HG02970 (cell line): ENCODE measurements at regions not wholly inside any gene's neighbourhood (a gene's known extent, or its start where the extent isn't known, plus 50 kb on each side); places are given as distances from the start of the nearest gene placed in this dataset.

Experiments used
- ATAC-seq: cut with Tn5 transposase; IDR thresholded peaks from one replicate; pipeline ENCODE4 v1.9.1; 2021; ENCODE audit warnings: mild to moderate bottlenecking, moderate library complexity, moderate number of reproducible peaks; ENCODE audit not compliant: unreplicated experiment, low FRiP score

DNA sequence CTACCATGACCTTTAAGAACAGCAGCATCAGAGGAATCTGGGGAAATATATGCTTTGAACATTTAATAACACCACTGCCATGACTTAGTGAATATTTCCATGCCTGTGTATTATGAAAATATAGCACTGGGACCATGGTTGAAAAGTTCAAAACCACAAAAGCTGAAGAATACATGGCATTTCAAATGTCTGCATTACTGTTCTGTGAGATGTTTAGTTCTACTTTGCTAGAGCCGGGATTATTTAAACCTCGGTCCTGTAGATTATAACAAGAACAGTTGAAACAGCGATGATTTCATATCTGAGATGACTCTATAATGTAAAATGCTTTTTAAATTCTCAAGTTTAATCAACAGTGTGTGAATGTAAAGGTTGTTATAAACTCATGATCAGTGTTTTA is 126.7 kb upstream of the AGA start:
- ATAC-seq = no peak

DNA sequence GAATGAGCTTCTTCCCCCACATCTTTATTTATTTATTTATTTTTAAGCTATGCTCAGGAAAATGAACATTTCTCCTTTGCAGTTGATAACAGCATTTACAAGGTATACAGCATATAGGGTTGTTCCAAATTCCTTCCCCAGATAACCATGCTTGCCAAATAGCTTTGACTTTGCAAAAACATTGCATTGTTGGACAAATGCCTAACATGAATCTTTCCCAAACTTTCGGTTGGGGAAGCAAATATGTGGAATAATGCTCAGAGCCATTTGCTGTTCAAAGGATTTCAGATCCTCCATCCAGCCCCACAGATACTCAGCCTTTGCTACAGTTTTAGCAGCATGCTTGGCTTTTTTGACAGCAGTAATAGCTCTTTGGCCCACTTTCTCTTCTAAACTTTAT is 127.2 kb upstream of the AGA start:
- ATAC-seq = no peak

DNA sequence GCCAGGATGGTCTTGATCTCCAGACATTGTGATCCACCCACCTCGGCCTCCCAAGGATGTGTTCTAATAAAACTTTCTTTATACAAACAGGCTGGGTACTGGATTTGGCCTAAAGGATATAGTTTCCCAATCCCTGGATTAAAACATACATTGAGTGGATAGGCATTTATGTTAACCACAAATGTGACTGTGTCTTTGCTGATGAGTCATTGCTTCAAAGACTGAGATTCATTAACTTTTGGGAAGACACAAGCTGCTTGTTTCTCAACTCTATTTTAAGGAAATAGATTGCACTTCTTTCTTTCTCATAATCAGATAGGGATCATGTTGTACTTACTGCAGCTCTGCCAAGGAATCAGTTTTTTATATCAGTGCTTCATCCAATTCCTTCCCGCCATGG is 131.3 kb upstream of the AGA start:
- no peak for ATAC-seq

DNA sequence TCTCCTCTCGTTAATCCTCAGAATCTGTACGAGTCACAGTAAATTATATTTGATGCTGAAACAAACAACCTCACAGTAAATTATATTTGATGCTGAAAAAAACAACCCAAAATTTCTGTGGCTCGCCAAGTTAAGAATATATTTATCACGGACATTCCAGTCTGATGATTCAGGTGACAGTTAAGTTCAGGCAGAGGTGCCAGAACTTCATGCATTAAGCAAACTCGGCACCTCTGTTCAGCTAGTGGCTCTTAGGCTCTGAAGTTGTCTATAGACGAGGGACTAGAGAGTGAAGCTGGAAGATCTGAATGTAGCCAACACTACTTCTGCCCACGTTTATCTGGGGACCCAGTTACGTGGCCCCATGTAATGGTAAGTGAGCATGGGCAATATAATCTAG is 132.2 kb upstream of the AGA start:
- no peak for ATAC-seq

DNA sequence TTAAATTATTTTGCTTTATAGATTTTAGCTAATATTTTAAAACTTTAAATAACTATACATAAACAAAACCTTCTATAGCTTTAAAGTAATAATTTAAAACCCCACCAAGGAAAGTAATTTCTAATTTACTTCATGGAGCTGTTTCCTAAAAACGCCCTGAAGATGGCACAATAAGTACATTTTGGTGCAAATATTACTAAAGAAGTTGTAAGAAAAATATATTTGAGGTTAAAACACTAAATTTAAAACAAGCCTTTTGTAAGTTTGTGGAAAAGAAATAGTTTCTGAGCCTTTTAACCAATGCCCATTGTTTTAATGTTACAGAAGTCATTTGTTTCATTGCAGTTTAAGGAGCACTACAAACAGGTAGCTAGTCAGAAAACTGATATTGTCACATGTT is 137.4 kb upstream of the AGA start:
- no peak for ATAC-seq

DNA sequence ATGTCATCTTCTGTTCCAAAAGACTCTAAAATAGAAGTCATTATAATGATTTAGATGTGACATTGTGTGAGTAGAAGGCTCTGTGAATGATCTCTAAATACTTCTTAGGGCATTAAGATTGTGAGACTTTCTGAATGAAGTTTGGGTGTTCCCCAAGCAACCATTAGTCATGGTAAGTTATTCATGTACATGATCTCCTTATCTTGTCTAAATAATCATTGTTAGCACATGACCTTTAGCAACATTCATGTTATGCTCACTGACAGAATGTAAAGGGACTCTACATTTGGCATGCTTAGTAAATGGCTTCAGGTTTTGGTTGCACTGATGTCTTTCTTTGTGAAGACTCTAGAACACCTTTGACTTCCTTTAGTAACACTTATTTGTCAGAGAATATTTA is 140.8 kb upstream of the AGA start:
- no peak for ATAC-seq

DNA sequence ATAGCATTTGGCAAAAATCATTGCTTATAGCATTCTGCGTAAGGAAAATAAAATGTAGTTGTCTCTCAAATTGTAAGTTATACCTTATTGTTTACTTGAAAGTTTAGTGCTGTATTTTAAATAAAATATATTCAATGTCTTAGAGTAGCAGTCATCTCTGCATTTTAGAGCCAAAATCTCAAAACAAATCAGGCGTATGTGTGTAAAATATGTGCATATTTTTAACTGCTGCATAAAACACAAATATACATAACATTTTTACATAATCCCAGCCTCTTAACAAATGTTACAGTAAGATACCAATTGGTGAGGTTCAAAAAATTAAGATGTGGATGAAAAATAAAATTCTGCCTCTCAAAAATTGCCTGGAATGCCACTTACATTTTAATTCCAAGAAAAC is 145.8 kb upstream of the AGA start:
- no peak for ATAC-seq

DNA sequence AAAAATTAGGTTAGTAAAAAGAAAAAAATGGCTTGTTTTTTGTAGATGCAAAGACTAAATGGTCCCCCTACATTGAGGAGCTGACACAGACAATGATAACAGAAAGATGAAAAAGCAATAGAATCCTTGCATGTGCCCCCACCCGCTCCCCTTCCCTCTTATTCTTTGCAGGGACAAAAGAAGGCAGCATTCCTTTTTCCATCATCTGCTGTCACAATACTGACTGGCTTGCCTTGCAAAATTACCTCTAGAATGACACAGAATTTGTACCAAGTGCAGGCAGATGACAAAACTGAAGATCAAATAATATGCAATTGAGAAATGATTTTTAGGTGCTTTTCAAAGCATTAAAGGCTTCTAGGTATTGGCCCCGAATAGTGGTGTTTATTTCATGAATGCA is 153.1 kb upstream of the AGA start:
- no peak for ATAC-seq

DNA sequence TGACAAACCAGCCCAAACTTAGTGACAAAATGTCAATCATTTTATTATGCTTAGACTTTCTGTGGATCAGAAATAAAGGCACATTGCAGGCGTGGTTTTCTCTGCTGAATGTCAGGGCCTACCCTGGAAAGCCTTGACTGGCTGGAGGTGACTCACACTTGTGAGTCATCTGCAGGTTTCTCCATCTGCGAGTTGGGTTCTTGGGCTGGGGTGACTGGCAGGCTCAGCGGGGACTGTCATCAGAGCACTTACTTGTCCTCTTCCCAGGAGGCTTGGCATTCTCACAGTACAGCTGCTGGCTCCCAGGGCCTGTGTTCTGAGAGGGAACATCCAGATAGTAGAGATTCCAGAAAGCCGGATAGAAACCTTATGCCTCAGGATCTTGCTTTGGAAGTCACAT is 153.8 kb upstream of the AGA start:
- ATAC-seq = no peak

DNA sequence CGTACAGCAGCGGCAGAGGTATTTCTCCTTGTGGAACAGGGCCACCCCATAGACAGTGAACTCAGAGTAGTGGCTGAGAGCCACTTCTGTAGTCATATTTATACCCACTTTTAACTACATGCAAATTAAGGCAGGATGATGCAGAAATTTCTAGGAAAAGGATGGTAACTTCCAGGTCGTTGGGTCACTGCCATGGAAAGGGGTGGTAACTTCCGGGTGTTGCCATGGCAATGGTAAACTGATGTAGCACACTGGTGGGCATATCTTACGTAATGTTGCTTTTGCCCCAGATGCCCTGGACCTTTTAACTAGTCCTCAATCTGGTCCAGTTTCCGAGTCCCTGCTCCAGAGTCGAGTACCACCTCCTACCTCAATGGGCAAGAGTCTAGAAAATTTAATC is 154.8 kb upstream of the AGA start:
- ATAC-seq = no peak

DNA sequence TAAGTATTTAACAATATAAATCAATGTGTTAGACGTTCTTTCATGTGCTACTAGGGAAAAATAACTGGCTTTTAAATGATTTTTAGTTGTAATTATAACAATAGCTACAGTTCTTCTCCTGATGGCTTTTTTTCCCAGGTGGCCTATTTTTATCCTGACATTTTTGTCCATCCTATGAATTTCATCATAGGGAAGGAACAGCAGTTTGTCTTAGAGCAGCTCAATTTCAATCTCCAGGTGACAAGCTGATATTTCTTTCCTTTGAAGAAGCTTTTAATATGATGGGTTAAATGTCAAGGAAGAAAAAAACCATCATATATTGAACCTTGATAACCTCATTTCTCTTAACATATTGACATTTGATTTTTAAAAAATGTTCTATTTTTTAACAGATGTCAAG is 163.0 kb upstream of the AGA start:
- no peak for ATAC-seq

DNA sequence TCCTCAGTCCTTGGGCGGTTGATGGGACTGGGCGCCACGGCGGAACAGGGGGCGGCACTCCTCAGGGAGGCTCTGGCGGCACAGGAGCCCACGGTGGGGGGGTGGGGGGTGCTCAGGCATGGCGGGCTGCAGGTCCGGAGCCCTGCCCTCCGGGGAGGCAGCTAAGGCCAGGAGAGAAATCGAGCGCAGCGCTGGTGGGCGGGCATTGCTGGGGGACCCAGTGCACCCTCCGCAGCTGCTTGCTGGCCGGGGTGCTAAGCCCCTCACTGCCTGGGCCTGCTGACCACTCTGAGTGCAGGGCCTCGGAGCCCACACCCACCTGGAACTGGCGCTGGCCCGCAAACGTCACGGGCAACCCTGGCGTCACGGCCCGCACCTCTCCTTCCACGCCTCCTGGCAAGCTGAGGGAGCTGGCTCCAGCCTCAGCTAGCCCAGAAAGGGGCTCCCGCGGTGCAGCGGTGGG is 164.9 kb upstream of the AGA start:
- ATAC-seq = no peak

DNA sequence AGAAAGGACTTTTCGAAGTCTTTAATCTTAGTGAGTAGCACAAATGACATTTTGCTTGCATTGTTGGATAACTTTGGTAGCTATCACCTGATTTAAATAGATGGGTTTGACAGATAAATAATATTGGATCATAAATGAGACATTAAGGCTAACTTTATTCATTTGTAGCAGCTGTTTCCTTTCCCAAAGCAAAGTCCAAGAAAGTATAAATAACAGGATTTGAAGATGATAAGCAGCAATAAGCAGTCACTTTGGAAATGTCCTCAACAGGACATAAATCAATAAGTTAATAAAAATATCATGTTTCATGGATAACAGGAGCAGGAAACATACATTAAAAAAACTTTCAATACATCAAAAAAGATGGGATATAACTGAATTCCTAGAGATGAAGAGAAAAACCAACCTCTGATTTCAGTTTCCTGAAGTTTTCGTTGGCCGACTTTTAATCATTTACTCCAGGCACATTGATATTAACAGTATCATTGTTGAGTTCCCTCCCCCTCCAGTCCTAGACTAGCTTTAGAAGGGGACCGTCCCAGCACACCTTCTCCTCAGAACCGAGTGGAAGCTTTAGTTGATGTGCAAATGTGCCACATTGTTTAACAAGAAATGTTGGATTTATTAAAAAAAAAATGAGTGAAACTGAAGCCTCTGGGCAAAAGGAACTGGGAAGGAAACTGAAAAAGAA is 169.9 kb upstream of the AGA start:
- ATAC-seq = no peak

DNA sequence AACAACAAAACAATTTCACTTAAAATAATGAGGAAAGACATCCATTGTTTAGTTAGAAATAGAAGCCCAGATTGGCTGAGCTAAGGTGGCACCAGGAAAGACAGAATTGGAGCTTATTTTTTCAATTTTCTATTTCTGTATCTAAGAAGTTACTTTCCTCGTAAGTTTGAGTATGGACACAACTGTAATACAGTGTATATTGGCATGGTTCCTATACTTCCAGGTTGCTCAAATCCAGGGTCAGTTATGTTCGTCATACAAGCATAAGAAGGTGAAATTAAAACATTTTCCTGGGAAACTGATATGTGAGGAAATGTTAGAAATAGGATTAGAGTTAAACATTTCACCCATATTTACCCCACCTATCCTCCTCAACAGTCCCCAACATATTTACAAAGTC is 170.4 kb upstream of the AGA start:
- ATAC-seq = no peak

DNA sequence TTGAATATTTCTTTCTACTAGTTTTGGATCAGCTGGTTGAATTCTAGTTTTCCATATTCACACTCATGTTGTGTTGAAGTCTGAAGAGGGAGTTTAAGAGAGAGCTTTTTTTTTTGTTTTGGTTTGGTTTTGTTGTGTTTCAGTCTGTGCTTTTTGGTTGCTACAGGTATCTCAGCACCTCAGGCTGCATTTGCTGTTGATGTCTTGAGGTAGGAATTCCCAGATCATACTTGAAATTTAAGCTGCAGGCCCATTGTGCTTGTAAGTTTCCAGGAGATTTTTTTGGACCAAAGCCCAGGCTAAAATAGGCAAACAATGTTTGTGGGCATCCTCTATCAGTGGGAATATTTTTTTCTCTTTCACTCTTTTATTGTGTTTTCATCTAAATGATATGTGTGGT is 190.2 kb upstream of the AGA start:
- ATAC-seq = no peak

DNA sequence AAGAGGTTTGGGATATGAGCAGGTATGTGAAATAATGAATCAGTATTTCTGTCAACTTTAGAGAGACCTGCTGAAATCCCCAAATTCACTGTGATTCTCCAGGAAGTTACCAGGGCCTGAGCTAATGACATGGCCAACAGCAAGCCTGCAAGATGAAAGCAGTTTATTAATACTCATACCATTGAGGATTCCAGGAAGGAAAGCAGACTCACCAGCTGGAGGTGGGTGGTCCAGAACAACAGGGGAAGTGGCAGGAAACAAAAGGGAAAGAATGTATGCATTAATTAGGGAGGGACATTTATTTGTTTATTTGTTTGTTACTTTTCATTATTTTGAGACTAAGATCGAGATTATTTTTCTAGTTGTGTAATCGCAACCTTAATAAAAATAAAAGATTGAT is 196.6 kb upstream of the AGA start:
- ATAC-seq = no peak

DNA sequence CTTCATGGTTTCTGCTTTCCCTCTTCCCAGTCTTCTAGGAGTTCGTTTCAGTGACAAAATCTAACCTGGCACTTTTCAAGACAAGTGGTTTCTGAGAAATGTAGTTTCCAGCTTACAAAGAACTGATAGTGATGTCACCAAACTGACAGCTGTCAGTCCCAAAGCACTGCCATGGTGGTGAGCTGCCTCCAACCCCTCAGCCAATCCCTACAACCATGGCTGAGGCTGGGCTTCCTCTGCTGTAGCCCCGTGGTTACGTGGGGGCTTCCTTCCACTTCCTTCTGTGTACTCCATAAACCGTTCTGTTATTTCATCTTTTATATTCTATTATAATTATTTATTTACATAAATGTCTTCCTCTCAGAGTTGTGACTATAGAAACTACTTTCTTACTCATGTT is 198.6 kb upstream of the AGA start:
- no peak for ATAC-seq

DNA sequence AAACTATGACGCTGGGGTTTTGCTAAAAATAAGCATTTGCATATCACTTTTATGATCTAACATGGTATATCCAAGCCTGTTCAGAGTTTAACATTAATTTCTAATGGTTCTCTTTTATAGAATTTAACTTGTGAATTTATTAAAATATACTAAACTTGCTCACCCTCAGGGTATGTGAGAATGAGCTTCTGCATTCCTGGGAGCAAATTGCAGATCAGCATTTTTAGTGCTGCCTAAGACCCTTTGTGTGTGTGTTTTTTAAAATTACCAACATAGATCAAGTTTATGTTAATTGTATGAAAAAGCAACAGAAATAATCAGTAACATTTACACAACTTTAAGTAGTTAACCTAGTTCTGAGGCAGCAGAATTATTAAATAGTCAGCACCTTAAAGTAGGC is 218.0 kb upstream of the AGA start:
- no peak for ATAC-seq

DNA sequence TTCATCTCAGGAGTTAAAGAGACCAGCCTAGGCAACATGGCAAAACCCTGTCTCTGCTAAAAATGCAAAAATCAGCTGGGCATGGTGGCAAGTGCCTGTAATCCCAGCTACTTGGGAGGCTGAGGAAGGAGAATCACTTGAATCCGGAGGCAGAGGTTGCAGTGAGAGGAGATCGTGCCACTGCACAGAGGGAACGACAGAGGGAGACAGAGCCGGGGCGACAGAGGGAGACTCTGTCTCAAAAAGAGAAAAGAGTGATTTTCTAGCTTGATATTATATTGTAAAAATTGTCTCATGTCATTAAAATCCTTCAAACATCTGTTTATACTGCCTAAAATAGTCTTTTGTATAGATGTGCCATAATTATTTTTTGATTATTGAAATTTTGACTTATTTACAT is 225.4 kb upstream of the AGA start:
- ATAC-seq = no peak

DNA sequence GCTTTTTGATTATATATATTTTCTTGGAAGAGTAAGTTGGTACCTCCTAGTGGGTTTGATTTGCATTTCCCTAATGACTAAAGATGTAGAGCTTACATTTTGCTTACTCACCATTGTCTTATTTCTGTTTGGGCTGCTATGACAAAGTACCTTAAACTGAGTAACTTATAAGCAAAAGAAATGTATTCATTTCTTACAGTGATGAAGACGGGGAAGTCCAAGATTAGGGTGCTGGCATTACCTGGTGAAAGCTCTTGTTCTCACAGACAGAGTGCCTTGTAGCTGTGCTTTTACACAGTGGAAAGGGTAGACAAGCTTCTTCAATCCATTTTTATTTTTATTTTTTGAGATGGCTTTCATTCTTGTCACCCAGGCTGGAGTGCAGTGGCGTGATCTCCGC is 229.2 kb upstream of the AGA start:
- ATAC-seq = no peak

DNA sequence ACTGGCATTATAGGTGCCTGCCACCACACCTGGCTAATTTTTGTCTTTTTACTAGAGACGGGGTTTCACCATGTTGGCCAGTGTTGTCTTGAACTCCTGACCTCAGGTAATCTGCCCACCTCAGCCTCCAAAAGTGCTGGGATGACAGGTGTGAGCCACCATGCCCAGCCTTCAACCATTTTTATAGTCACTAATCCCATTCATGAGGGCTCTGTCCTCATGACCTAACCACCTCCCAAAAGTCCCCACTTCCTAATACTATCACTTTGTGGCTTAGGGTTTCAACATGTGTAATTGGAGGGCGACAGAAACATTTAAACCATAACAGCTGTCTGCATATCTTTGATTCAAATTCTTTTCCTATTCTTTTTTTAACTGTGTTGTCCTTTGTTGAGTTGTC is 229.6 kb upstream of the AGA start:
- no peak for ATAC-seq

DNA sequence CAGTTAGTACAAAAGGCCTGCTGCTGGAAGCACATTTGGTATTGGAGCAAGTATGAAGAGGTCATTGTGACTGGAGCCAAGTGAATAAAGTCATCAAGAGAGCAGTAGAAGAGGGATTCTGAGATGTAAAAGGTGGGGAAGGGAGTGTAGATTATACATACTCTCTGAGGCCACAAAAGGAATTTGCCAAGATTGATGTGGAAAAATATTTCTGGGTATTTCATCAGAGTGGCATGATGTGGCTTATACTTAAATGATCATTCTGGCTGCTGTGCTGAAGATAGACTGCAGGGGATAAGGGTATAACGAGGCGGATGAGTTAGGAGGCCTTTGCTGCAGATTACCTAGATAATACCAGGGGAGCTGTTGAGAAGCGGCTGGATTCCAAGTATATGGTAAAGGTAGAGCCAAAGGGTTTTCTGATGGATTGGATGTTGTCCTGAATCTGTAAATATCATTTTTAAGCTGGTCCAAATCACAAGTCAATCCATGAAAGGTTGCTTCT is 231.8 kb upstream of the AGA start:
- ATAC-seq = no peak

DNA sequence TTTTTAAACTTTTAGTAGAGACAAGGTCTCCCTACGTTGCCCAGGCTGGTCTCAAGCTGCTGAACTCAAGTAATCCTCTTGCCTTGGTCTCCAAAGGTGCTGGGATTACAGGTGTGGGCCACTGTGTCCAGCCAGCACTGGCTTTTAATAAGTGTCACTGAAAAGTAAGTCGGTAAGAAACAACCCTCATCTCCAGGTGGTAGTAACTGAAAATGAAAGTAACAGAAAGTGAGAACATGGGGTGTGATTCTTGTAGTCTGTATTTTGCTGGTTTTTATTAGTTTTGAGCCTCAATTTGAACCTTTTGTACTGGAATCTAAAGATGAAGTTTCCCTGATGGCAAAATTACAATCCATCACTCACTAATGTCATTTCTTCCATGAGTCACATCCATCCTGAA is 238.1 kb upstream of the AGA start:
- no peak for ATAC-seq
